8988T (cell line): ENCODE measurements at regions not wholly inside any gene's neighbourhood (a gene's known extent, or its start where the extent isn't known, plus 50 kb on each side); places are given as distances from the start of the nearest gene placed in this dataset.

Source experiments
- DNase-seq: peaks from one replicate; pipeline ENCODE4 v3.0.0; 2011

DNA sequence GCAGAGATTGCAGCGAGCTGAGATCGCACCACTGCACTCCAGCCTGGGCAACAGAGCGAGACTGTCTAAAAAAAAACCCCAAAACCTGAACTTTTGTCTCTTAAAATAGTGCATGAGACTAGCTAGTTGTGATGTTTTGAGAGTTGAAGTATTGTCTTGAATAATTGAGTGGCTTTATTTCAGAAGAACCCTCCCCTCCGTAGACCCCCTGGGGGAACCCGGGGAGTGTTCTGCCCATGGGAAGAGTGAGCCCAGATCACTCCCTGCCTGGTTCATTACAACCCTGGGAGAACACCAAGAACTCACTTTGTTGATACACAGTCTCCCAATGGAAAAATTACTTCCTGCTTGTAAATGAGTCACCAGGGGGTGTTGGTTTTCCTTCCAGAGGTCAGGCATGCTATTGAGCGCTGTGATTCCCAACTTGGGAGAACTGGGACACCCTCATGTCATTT, 65.3 kb upstream of the SHISA3 start:
- DNase-seq, result no peak

DNA sequence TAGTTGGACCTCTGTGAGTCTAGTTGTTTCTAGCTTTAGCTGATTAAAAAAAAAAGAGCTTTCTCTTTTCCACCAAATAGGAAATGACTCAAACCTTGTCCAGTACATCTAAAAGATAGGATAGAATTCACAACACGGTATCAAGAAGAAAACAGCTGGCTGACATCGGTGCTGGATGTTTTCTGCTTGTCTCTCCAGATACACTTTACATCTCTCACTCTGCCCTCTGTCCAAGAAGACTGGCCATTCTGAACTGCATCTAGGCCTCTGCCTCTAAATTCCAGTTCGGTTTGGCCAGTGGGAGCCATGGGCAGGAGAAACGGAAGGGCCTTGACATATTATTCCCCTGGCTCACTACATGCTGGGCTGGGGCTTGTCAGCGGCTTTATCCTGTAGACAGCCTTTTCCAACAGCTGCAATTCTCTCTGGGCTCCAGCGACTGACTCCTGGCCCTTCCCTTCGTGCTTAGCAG, 57.3 kb upstream of the SHISA3 start:
- DNase-seq, result no peak

DNA sequence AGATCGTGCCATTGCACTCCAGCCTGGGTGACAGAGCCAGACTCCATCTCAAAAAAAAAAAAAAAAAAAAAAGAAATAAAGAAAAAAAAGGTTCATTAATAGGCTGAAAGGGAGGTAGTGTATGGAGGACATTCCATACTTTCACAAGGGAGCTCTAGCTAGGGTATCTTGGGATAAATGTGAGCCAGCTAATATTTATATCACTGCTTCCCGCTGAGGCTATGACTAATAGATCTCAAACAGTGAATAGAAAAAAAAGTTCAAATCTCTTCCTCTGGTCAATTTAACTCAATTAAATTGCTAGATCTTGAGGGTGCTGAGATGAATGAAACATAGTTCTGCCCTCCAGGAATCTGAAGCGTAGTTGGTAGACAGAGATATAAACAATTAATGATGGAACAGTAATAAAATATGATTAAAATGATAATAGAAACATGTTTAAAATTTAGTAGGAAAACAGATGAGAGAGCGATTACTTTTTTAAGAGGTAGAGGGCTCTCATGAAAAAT, 55.7 kb upstream of the SHISA3 start:
- no peak for DNase-seq

DNA sequence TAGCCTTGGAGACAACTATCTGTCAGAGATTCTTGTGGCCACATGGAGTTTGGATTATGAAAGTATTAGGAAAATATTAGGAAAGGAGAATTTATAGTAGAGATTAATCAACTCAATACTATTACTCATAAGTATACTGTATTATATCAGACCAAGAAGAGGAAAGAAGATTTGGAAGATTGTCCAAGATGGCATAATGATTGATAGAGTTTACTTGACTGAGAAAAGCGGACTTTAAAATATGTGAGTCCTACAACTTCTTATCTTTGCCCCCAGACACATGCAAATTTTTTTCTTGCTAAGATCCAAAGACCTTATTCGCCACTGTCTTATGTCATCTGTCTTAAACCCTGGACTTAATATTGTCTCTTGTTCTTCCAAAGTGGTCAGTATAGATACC, 54.8 kb upstream of the SHISA3 start:
- no peak for DNase-seq

DNA sequence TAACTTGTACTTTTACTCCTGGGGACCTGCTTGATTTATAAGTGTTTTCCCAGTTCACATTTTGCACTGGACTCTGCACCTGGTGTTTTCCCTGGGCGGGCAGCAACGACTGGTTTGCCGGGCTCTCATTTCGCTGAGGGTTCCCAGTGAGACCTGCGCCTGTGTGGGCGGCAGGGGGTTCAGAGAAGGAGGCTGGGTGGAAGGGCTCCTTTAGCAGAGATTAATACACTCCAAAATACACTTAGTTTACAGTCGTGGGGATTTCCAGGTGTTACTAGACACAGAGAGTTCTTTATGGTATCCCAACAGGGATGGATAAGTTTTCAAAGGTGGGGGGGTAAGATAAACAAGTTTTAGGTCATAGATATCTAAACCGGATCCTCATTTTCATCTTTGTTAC, 53.0 kb upstream of the SHISA3 start:
- no peak for DNase-seq

DNA sequence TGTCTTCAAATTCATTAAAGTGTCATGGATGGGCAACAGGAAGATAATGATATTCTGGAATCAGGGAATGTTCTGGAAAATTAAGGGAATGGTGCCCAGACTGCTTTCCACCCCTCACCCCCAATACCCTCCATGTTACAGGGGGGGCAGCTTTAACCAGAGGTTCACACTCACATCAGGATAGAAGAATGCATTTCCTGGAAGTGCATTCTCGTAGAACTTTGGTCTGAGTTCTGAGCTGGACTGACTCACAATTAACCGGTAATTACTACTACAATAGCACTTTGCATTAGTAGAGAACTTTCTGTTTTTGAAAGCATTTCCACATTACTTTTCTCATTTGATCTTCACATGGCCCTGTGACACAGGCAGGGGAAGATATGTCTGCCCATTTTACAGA, 52.5 kb upstream of the SHISA3 start:
- DNase-seq, result no peak

DNA sequence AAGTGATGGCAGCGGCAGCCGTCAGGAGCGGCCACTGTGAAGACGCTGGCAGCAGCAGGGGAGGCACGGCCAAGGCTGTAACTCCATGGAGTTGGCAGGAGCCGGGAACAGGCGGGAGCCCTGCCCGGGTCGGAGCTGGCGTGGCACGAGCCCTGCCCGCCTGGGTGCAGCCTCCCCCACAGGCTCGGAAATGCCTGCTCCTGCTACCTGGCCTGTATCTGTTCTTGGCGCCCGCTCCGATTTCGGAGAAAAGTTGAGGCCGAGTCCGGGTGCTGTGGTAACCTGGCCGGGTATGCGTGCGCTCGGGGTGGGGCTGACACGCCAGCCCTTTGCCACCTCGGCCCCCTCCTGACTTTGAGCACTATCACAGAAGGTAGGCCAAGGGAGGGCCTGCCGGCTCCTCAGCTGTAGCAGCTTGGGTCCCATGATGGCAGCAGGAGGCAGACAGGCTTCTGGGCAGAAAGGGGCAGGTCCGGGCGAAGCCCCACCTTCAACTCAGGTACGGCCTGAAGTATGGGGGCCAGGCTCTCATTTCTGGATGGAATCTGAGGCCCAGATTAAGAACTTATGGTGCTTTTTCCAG, 51.2 kb upstream of the SHISA3 start:
- no peak for DNase-seq

DNA sequence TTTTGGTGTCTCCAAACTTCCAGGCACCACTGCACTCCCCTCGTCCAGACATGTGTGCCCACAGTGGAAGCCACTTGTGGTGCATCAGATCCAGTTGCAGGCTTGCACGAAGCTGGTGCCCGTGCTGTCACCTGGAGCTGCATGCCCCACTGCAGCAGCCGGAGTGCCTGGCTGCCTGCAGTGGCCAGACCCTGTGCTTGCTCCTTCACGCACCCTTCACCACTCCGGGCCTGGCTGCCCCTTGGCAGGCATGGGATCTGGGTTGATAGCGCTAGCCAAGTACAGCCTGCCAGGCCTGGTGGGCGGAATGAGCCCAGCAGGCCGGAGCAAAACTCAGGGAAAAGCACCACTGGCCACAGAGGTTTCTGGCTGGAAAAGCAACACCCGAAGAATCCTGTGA, 50.2 kb upstream of the SHISA3 start:
- no peak for DNase-seq
